ENCODE measurements at regions not wholly inside any gene's neighbourhood (a gene's known extent, or its start where the extent isn't known, plus 50 kb on each side); places are given as distances from the start of the nearest gene placed in this dataset.

DNA sequence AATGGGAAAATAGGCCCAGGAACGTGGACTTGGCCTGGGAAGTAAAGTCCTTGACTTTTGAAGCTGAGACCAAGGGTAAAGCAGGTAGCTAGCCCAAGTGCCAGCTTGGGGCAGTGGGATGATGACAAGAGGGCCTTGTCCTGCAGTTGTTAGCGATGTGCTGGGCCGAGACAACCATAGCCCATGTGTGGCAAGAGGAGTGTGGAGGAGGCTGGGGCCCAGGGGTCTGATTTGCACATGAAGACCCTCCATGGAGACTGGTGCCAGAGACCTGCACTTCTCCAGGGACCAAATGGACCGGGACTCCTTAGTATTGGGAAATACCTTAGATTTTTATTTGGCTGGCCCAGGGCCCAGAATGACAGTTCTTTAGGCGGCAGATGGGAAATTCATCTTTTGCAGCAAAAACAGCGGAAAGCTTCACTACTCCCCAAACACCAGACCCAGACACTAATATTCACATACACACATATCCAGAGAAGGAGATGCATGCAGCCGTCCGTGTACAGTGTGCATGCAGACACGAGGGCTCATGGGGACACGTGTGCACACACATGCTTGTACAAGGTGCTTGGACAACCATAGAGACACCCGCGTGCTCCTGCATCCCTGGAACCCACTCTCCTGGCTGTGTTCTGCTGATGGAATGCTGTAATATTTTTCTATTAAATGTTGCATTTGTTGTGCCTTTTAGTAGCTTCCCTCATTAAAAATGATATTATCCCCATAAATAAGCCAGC, 78.1 kb upstream of the CSF3R start:
- H3K4me1 Mint-ChIP-seq, result no peaks in the 10 kb centered on the region
- ATAC-seq, result no peak
- H3K27ac Mint-ChIP-seq, result no peak overlapping the region
- peaks cover 22% of the 10 kb centered on the region for H3K27me3 Mint-ChIP-seq
- no peak overlapping the region for H3K4me3 Mint-ChIP-seq
- H3K9me3 Mint-ChIP-seq, result no peaks in the 10 kb centered on the region
- no peaks in the 10 kb centered on the region for H3K36me3 Mint-ChIP-seq

- no peak for ATAC-seq
- Mint-ChIP-seq H3K4me3 (no peak overlapping the region), H3K27me3 (peaks cover 20% of the 10 kb centered on the region), H3K4me1 (no peaks in the 10 kb centered on the region), H3K9me3 (no peaks in the 10 kb centered on the region), H3K27ac (no peak overlapping the region), H3K36me3 (no peaks in the 10 kb centered on the region)
Observed at GRCh38 chr1:36560177-36560576, 77.5 kb upstream of the CSF3R start.

GRCh38 chr1:36559061-36559460, 76.3 kb upstream of the CSF3R start:
- ATAC-seq, result no peak
- H3K27me3 Mint-ChIP-seq, result peaks cover 31% of the 10 kb centered on the region
- H3K27ac Mint-ChIP-seq, result no peak overlapping the region
- no peaks in the 10 kb centered on the region for H3K36me3 Mint-ChIP-seq
- no peaks in the 10 kb centered on the region for H3K4me1 Mint-ChIP-seq
- H3K9me3 Mint-ChIP-seq, result no peaks in the 10 kb centered on the region
- no peak overlapping the region for H3K4me3 Mint-ChIP-seq

GRCh38 chr1:36557041-36558000, 74.6 kb upstream of the CSF3R start:
- Mint-ChIP-seq H3K27ac (no peak overlapping the region), H3K9me3 (no peaks in the 10 kb centered on the region), H3K36me3 (no peaks in the 10 kb centered on the region), H3K4me1 (peaks cover 5% of the 10 kb centered on the region), H3K27me3 (peaks cover 49% of the 10 kb centered on the region), H3K4me3 (no peak overlapping the region)
- no peak for ATAC-seq

GRCh38 chr1:36555041-36555440, 72.3 kb upstream of the CSF3R start:
- Mint-ChIP-seq H3K27me3 (peaks cover 48% of the 10 kb centered on the region), H3K4me3 (no peak overlapping the region), H3K36me3 (no peaks in the 10 kb centered on the region), H3K27ac (no peak overlapping the region), H3K9me3 (no peaks in the 10 kb centered on the region), H3K4me1 (peaks cover 5% of the 10 kb centered on the region)
- ATAC-seq, result no peak

DNA sequence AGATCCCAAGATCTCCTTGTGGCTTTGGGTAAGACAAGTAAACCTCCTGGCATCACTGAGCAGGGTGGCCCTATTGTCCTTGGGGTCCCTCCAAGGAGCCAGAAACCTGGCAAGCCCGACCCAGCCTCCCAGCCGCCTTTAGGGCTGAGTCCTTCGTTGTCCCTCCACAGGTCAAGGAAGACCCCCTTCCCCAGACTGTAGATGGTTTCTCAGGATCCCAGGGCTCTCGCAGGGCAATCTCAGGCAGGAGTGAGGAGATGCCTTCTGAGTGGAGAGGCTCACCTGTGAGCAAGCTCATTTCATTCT, 71.6 kb upstream of the CSF3R start:
- Mint-ChIP-seq H3K9me3 (no peaks in the 10 kb centered on the region), H3K36me3 (no peaks in the 10 kb centered on the region), H3K4me3 (no peak overlapping the region), H3K27ac (no peak overlapping the region), H3K27me3 (peaks cover 41% of the 10 kb centered on the region), H3K4me1 (peaks cover 12% of the 10 kb centered on the region)
- ATAC-seq, result no peak

DNA sequence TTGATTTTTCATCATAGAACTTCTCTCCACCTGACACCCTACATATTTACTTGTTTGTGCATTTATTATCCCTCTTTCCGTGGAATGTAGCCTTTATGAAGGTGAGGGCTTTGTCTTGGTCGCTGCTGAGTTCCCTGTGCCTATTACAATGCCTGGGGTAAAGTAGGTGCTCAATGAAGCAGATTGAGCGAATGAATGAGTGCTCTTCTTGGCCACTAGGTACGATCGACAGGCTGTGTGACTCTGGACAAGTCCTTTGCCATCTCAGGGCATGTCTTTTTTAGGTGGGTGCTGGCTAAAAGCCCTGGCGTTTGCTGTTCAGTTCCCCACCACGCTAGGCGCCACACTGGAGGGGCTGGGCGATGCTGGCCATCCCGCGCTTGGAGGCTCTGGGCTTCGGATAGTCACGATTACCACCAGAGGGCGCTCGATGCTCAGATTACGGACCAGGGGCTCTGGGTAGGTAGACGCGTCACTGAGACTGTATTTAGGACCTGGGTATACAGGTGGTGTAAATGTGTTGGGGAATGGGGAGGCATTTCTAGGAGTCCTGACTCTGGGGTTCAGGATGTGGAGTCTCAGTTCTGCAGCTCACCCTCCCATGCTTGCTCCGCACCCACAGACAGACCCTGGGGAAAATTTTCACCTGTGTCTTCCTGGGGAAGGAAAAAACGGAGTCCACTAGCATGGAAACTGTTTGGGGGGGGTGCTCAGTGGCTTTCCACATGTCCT, 71.0 kb upstream of the CSF3R start:
- H3K27me3 Mint-ChIP-seq, result peaks cover 37% of the 10 kb centered on the region
- H3K4me1 Mint-ChIP-seq, result peaks cover 12% of the 10 kb centered on the region
- H3K9me3 Mint-ChIP-seq, result no peaks in the 10 kb centered on the region
- no peak overlapping the region for H3K4me3 Mint-ChIP-seq
- ATAC-seq, result peak; percentile 79
- no peak overlapping the region for H3K27ac Mint-ChIP-seq
- H3K36me3 Mint-ChIP-seq, result no peaks in the 10 kb centered on the region

- Mint-ChIP-seq H3K27ac (no peak overlapping the region), H3K9me3 (no peaks in the 10 kb centered on the region), H3K36me3 (no peaks in the 10 kb centered on the region), H3K4me1 (no peaks in the 10 kb centered on the region), H3K4me3 (no peak overlapping the region), H3K27me3 (peaks cover 44% of the 10 kb centered on the region)
- ATAC-seq, result no peak
Observed at GRCh38 chr1:36542962-36543515, 60.3 kb upstream of the CSF3R start.

GRCh38 chr1:36542024-36542961, 59.6 kb upstream of the CSF3R start:
- Mint-ChIP-seq H3K4me3 (no peak overlapping the region), H3K36me3 (no peaks in the 10 kb centered on the region), H3K27me3 (peaks cover 51% of the 10 kb centered on the region), H3K4me1 (no peaks in the 10 kb centered on the region), H3K27ac (no peak overlapping the region), H3K9me3 (no peaks in the 10 kb centered on the region)
- no peak for ATAC-seq

DNA sequence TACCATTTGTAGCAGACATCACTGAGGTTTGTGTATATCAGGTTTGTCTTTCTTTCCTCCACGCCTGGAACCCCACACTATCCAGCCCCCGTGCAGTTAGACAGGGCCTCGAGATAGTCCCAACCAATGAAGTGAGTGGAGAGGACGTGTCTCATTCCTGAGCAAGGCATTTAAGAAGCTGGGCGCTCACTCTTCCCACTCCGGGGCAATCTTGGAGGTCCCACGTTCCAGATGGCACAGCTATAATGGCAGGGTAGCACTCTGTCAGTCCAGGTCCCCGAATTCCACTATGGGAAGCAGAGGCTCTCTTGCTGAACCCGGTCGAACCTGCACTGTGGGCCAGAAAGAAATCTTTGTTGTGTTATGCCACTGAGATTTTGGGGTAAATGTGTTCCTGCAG, 57.3 kb upstream of the CSF3R start:
- Mint-ChIP-seq H3K4me3 (no peak overlapping the region), H3K9me3 (no peaks in the 10 kb centered on the region), H3K4me1 (no peaks in the 10 kb centered on the region), H3K27ac (no peak overlapping the region), H3K27me3 (peaks cover 58% of the 10 kb centered on the region), H3K36me3 (no peaks in the 10 kb centered on the region)
- no peak for ATAC-seq

GRCh38 chr1:36539526-36539925, 56.8 kb upstream of the CSF3R start:
- Mint-ChIP-seq H3K27ac (no peak overlapping the region), H3K27me3 (peaks cover 58% of the 10 kb centered on the region), H3K4me1 (no peaks in the 10 kb centered on the region), H3K9me3 (no peaks in the 10 kb centered on the region), H3K4me3 (no peak overlapping the region), H3K36me3 (no peaks in the 10 kb centered on the region)
- ATAC-seq, result no peak

- no peaks in the 10 kb centered on the region for H3K36me3 Mint-ChIP-seq
- H3K9me3 Mint-ChIP-seq, result peaks cover 4% of the 10 kb centered on the region
- no peaks in the 10 kb centered on the region for H3K4me1 Mint-ChIP-seq
- no peak for ATAC-seq
- peaks cover 63% of the 10 kb centered on the region for H3K27me3 Mint-ChIP-seq
- no peak overlapping the region for H3K27ac Mint-ChIP-seq
- H3K4me3 Mint-ChIP-seq, result no peak overlapping the region
Observed at GRCh38 chr1:36537991-36538390, 55.3 kb upstream of the CSF3R start.

- no peak for ATAC-seq
- peaks cover 65% of the 10 kb centered on the region for H3K27me3 Mint-ChIP-seq
- no peaks in the 10 kb centered on the region for H3K4me1 Mint-ChIP-seq
- no peak overlapping the region for H3K4me3 Mint-ChIP-seq
- no peak overlapping the region for H3K27ac Mint-ChIP-seq
- H3K36me3 Mint-ChIP-seq, result no peaks in the 10 kb centered on the region
- H3K9me3 Mint-ChIP-seq, result peaks cover 5% of the 10 kb centered on the region
Observed at GRCh38 chr1:36537190-36537768, 54.6 kb upstream of the CSF3R start.

GRCh38 chr1:36536727-36537126, 54.0 kb upstream of the CSF3R start:
- no peak for ATAC-seq
- Mint-ChIP-seq H3K4me3 (no peak overlapping the region), H3K9me3 (peaks cover 5% of the 10 kb centered on the region), H3K27me3 (peaks cover 62% of the 10 kb centered on the region), H3K27ac (no peak overlapping the region), H3K4me1 (no peaks in the 10 kb centered on the region), H3K36me3 (no peaks in the 10 kb centered on the region)
